Endodermal cell (in vitro differentiated cells): ENCODE measurements at regions not wholly inside any gene's neighbourhood (a gene's known extent, or its start where the extent isn't known, plus 50 kb on each side); places are given as distances from the start of the nearest gene placed in this dataset.

ENCODE experiments used
- DNase-seq: peaks from one replicate; pipeline ENCODE4 v3.0.0-alpha.2; 2017
- H3K27ac ChIP-seq: 2 replicates; pipeline ENCODE4 v1.5.1; 2013; ENCODE audit warnings: mild to moderate bottlenecking, low read depth, low read length, moderate library complexity
- H3K27me3 ChIP-seq: 2 replicates; pipeline ENCODE4 v1.6.1; 2013; ENCODE audit warnings: mild to moderate bottlenecking, low read length, moderate library complexity; ENCODE audit not compliant: insufficient read depth, control insufficient read depth, poor library complexity, severe bottlenecking
- H3K36me3 ChIP-seq: 2 replicates; pipeline ENCODE4 v1.7.0; 2013; ENCODE audit warnings: mild to moderate bottlenecking, low read length, moderate library complexity; ENCODE audit not compliant: control insufficient read depth, insufficient read depth
- H3K4me1 ChIP-seq: one replicate; pipeline ENCODE4 v1.7.0; 2013; ENCODE audit warnings: low read length; ENCODE audit not compliant: control insufficient read depth, insufficient read depth
- H3K4me3 ChIP-seq: 2 replicates; pipeline ENCODE4 v1.5.1; 2013; ENCODE audit warnings: mild to moderate bottlenecking, low read length, moderate library complexity
- H3K9ac ChIP-seq: 2 replicates; pipeline ENCODE4 v1.6.1; 2013; ENCODE audit warnings: mild to moderate bottlenecking, low read length, moderate library complexity; ENCODE audit not compliant: poor library complexity, severe bottlenecking; ENCODE audit errors: extremely low read depth
- H3K9me3 ChIP-seq: 2 replicates; pipeline ENCODE4 v1.6.1; 2013; ENCODE audit warnings: mild to moderate bottlenecking, low read length, moderate library complexity; ENCODE audit not compliant: control insufficient read depth
- H3K27ac Mint-ChIP-seq: 2 replicates; pipeline ENCODE4 v1.8.0; 2020; ENCODE audit warnings: mixed read lengths
- H3K27me3 Mint-ChIP-seq: 2 replicates; pipeline ENCODE4 v1.8.0; 2021; ENCODE audit warnings: mild to moderate bottlenecking, mixed read lengths; ENCODE audit not compliant: insufficient read depth
- H3K36me3 Mint-ChIP-seq: 2 replicates; pipeline ENCODE4 v1.8.0; 2020; ENCODE audit warnings: low read depth, mixed read lengths
- H3K4me1 Mint-ChIP-seq: 2 replicates; pipeline ENCODE4 v1.8.0; 2020; ENCODE audit warnings: mixed read lengths
- H3K4me3 Mint-ChIP-seq: 2 replicates; pipeline ENCODE4 v1.8.0; 2020; ENCODE audit warnings: mild to moderate bottlenecking, moderate library complexity, mixed read lengths
- H3K9me3 Mint-ChIP-seq: 2 replicates; pipeline ENCODE4 v1.8.0; 2020; ENCODE audit warnings: mild to moderate bottlenecking, mixed read lengths
- WGBS, 2 experiments: methylation state at CpG; one replicate each; pipeline versions ENCODE4 v1.1.5 to v1.1.7; 2013; ENCODE audit warnings: missing lambda C conversion rate in 2 of 2, mixed read lengths in 1 of 2; ENCODE audit not compliant: insufficient coverage in 1 of 2, insufficient read length in 1 of 2; 5-methylcytosine and 5-hydroxymethylcytosine counted together
- TF ChIP-seq, protein P1 (sequence below): fragments of 200-600 bp; sonication (generic); conservative IDR thresholded peaks from 2 replicates; pipeline ENCODE4 v1.5.0; 2021; ENCODE audit warnings: antibody characterized with exemption, mild to moderate bottlenecking

GRCh38 chr2:41413813-41414485 lies 633.9 kb upstream of the PKDCC start:
- H3K27ac Mint-ChIP-seq, result no peak overlapping the region
- no peak for DNase-seq

GRCh38 chr2:41414486-41415230 lies 633.2 kb upstream of the PKDCC start:
- no peaks in the 10 kb centered on the region for H3K36me3 Mint-ChIP-seq
- Histone ChIP-seq H3K9me3 (no peaks in the 10 kb centered on the region), H3K4me1 (no peaks in the 10 kb centered on the region), H3K27ac (no peak overlapping the region), H3K9ac (no peak overlapping the region), H3K4me3 (no peak overlapping the region), H3K36me3 (no peaks in the 10 kb centered on the region), H3K27me3 (no peaks in the 10 kb centered on the region)
- H3K9me3 Mint-ChIP-seq, result peaks cover 5% of the 10 kb centered on the region
- WGBS, 2 experiments, result 41 to 54% methylated on average over 3 to 4 of the region's 5 CpGs
- H3K27me3 Mint-ChIP-seq, result no peaks in the 10 kb centered on the region
- peak; percentile 65 for DNase-seq
- no peak overlapping the region for H3K4me3 Mint-ChIP-seq
- H3K27ac Mint-ChIP-seq, result no peak overlapping the region
- TF ChIP-seq, protein P1, sequence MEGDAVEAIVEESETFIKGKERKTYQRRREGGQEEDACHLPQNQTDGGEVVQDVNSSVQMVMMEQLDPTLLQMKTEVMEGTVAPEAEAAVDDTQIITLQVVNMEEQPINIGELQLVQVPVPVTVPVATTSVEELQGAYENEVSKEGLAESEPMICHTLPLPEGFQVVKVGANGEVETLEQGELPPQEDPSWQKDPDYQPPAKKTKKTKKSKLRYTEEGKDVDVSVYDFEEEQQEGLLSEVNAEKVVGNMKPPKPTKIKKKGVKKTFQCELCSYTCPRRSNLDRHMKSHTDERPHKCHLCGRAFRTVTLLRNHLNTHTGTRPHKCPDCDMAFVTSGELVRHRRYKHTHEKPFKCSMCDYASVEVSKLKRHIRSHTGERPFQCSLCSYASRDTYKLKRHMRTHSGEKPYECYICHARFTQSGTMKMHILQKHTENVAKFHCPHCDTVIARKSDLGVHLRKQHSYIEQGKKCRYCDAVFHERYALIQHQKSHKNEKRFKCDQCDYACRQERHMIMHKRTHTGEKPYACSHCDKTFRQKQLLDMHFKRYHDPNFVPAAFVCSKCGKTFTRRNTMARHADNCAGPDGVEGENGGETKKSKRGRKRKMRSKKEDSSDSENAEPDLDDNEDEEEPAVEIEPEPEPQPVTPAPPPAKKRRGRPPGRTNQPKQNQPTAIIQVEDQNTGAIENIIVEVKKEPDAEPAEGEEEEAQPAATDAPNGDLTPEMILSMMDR, result peak; percentile 90
- no peaks in the 10 kb centered on the region for H3K4me1 Mint-ChIP-seq

More at GRCh38 chr2:41413813-41414485, 633.9 kb upstream of the PKDCC start:
- no peaks in the 10 kb centered on the region for H3K4me1 ChIP-seq
- no peaks in the 10 kb centered on the region for H3K27me3 ChIP-seq
- Mint-ChIP-seq H3K27me3 (no peaks in the 10 kb centered on the region), H3K36me3 (no peaks in the 10 kb centered on the region), H3K4me3 (no peak overlapping the region), H3K9me3 (peaks cover 5% of the 10 kb centered on the region), H3K4me1 (no peaks in the 10 kb centered on the region)
- whole genome bisulfite sequencing, 2 experiments, result 55 to 95% methylated on average over 2 to 4 of the region's 4 CpGs
- TF ChIP-seq, protein P1, result no peak
- no peak overlapping the region for H3K4me3 ChIP-seq
- H3K9ac ChIP-seq, result no peak overlapping the region
- H3K27ac ChIP-seq, result no peak overlapping the region
- no peaks in the 10 kb centered on the region for H3K36me3 ChIP-seq
- H3K9me3 ChIP-seq, result no peaks in the 10 kb centered on the region

DNA sequence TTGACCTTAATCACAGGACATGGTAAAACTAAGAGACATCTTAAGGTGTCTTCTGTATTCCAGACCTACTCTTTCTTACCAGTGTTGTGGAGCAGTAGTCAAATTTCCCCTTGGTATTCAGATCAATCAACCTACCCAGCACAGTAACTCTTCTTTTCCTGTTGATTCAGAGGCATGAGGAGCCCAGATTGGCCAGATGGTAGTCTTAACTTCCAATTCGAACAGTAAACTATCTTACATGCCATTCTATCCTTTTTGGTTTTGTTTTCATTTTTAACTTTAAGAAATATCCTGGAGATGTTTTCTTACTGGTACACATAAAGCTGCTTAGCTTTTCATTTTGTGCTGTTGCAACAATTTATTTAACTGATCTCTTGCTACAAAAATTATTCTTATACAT lies 630.3 kb upstream of the PKDCC start:
- H3K9me3 ChIP-seq, result no peaks in the 10 kb centered on the region
- H3K4me1 ChIP-seq, result no peaks in the 10 kb centered on the region
- H3K36me3 ChIP-seq, result no peaks in the 10 kb centered on the region
- Mint-ChIP-seq H3K4me1 (no peaks in the 10 kb centered on the region), H3K9me3 (no peaks in the 10 kb centered on the region), H3K27ac (no peak overlapping the region), H3K27me3 (no peaks in the 10 kb centered on the region), H3K4me3 (no peak overlapping the region), H3K36me3 (no peaks in the 10 kb centered on the region)
- DNase-seq, result no peak
- H3K4me3 ChIP-seq, result no peak overlapping the region
- H3K27me3 ChIP-seq, result no peaks in the 10 kb centered on the region
- no peak overlapping the region for H3K9ac ChIP-seq
- no peak overlapping the region for H3K27ac ChIP-seq
- TF ChIP-seq, protein P1, result no peak
- 80 to 88% methylated on average over 1 of the region's 1 CpG for WGBS, 2 experiments
